ENCODE measurements at regions not wholly inside any gene's neighbourhood (a gene's known extent, or its start where the extent isn't known, plus 50 kb on each side); places are given as distances from the start of the nearest gene placed in this dataset.

DNA sequence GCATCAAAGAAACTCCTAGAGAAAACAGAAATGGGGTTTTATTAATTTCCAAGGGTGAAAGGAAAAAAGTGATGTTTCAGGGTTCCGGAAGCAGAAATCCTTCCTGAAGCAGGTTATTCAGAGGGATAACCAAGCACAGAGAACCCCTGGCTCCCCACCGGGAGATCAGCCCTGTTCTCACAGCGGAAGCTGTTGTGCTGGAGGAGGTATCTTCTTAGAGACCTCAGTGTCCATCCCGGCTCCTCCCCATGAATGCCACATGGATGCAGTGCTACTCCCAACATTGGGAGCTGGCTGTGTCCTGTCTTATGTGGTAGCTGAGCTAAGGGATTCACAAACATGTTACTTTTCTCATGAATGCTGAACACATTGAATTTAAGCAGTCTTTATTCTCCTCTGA, 80.9 kb upstream of the IRX2 start:
- Histone ChIP-seq H3K9ac (no peak overlapping the region), H3F3A (replicated peaks; ENCODE audit: insufficient read depth) (no peaks in the 10 kb centered on the region), H2AFZ (ENCODE audit: low read depth) (no peak overlapping the region), H3K9me3 (no peaks in the 10 kb centered on the region), H3K4me3 (ENCODE audit: low read depth in 2 of 2, low read length in 1 of 2) (no peak overlapping the region), H3K27me3 (ENCODE audit: insufficient read depth) (peaks cover 9% of the 10 kb centered on the region; the same call in 1 of the 2 replicates), H3K79me2 (ENCODE audit: insufficient read depth) (no peaks in the 10 kb centered on the region), H4K20me1 (ENCODE audit: insufficient read depth) (no peaks in the 10 kb centered on the region), H3K9me2 (no peaks in the 10 kb centered on the region), H3K4me2 (no peak overlapping the region), H3K36me3 (replicated peaks in 1 of 2; ENCODE audit: control insufficient read depth in 1 of 2, insufficient read depth in 2 of 2, low read length in 1 of 2) (no peaks in the 10 kb centered on the region), H3K4me1 (ENCODE audit: control insufficient read depth in 1 of 2, insufficient read depth in 2 of 2, low read depth in 1 of 2, low read length in 1 of 2) (no peaks in the 10 kb centered on the region), H3K27ac (ENCODE audit: low read depth in 2 of 2, low read length in 1 of 2) (no peak overlapping the region)
- ChIA-PET POLR2A (no interaction called here), CTCF (no interaction called here)
- 0% methylated on average over 2 of the region's 4 CpGs for WGBS (ENCODE audit: low lambda C conversion rate)
- DNase-seq, result no peak
- TF ChIP-seq, protein P1, sequence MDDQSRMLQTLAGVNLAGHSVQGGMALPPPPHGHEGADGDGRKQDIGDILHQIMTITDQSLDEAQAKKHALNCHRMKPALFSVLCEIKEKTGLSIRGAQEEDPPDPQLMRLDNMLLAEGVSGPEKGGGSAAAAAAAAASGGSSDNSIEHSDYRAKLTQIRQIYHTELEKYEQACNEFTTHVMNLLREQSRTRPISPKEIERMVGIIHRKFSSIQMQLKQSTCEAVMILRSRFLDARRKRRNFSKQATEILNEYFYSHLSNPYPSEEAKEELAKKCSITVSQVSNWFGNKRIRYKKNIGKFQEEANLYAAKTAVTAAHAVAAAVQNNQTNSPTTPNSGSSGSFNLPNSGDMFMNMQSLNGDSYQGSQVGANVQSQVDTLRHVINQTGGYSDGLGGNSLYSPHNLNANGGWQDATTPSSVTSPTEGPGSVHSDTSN (IDR thresholded peaks at IDR 0.05), result no peak
- TF ChIP-seq, protein P2, sequence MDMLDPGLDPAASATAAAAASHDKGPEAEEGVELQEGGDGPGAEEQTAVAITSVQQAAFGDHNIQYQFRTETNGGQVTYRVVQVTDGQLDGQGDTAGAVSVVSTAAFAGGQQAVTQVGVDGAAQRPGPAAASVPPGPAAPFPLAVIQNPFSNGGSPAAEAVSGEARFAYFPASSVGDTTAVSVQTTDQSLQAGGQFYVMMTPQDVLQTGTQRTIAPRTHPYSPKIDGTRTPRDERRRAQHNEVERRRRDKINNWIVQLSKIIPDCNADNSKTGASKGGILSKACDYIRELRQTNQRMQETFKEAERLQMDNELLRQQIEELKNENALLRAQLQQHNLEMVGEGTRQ (IDR thresholded peaks at IDR 0.05; ENCODE audit: borderline replicate concordance, low read depth, low read length), result no peak
- TF ChIP-seq RXRA (IDR thresholded peaks at IDR 0.05; ENCODE audit: borderline replicate concordance, low read depth), result no peak
- no peak for TF ChIP-seq CHD2 (IDR thresholded peaks at IDR 0.05; ENCODE audit: low read length, partially characterized antibody)

DNA sequence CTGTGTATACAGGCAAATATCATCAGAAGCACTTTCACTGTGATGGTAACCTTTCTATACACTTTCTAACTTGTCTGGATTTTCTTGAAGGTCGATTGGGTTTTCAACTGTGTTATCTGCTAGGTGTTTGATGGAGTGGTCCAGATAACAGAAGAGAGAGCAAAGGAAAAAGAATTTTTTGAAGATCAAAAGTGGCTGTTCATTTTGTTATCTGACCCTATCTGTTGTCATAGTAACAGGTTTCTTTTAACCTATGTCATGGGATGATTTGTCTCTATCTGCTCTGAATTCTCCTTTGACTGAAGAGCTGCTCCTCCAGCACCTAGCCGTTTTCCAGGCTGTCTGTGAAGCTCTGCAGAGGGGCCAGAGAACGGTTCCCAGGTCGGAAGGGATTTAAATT, 77.8 kb upstream of the IRX2 start:
- no peaks in the 10 kb centered on the region for H3K9me3 ChIP-seq
- ChIA-PET CTCF (no interaction called here), POLR2A (no interaction called here)
- no peaks in the 10 kb centered on the region for H3K4me1 ChIP-seq (ENCODE audit: control insufficient read depth in 1 of 2, insufficient read depth in 2 of 2, low read depth in 1 of 2, low read length in 1 of 2)
- peaks cover 9% of the 10 kb centered on the region; the same call in 1 of the 2 replicates for H3K27me3 ChIP-seq (ENCODE audit: insufficient read depth)
- no peaks in the 10 kb centered on the region for H3F3A ChIP-seq (replicated peaks; ENCODE audit: insufficient read depth)
- no peak overlapping the region for H3K4me3 ChIP-seq (ENCODE audit: low read depth in 2 of 2, low read length in 1 of 2)
- H3K4me2 ChIP-seq, result no peak overlapping the region
- H3K36me3 ChIP-seq (replicated peaks in 1 of 2; ENCODE audit: control insufficient read depth in 1 of 2, insufficient read depth in 2 of 2, low read length in 1 of 2), result no peaks in the 10 kb centered on the region
- no peak for DNase-seq
- H3K9me2 ChIP-seq, result no peaks in the 10 kb centered on the region
- no peaks in the 10 kb centered on the region for H3K79me2 ChIP-seq (ENCODE audit: insufficient read depth)
- TF ChIP-seq TCF12 (IDR thresholded peaks at IDR 0.05) (no peak), RCOR1 (IDR thresholded peaks at IDR 0.05; ENCODE audit: low read length) (no peak), POLR2AphosphoS5 (IDR thresholded peaks at IDR 0.05; ENCODE audit: low read depth, low read length) (no peak), JUND (IDR thresholded peaks at IDR 0.05) (no peak), FOXM1 (IDR thresholded peaks at IDR 0.05; ENCODE audit: low read depth) (no peak), EZH2phosphoT487 (IDR thresholded peaks at IDR 0.05; ENCODE audit: borderline replicate concordance, low read depth) (no peak), FOXJ3 (CRISPR knock-in tag; IDR thresholded peaks at IDR 0.05) (no peak), TAF1 (IDR thresholded peaks at IDR 0.05; ENCODE audit: borderline replicate concordance, low read depth, low read length) (no peak), GABPA (IDR thresholded peaks at IDR 0.05; ENCODE audit: low read depth) (no peak), RFX5 (IDR thresholded peaks at IDR 0.05; ENCODE audit: low read length) (no peak), TEAD4 (IDR thresholded peaks at IDR 0.05; ENCODE audit: borderline replicate concordance, insufficient read depth) (no peak)
- TF ChIP-seq, protein P3, sequence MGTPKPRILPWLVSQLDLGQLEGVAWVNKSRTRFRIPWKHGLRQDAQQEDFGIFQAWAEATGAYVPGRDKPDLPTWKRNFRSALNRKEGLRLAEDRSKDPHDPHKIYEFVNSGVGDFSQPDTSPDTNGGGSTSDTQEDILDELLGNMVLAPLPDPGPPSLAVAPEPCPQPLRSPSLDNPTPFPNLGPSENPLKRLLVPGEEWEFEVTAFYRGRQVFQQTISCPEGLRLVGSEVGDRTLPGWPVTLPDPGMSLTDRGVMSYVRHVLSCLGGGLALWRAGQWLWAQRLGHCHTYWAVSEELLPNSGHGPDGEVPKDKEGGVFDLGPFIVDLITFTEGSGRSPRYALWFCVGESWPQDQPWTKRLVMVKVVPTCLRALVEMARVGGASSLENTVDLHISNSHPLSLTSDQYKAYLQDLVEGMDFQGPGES (IDR thresholded peaks at IDR 0.05; ENCODE audit: low read depth, low read length), result no peak
- TF ChIP-seq, protein P4, sequence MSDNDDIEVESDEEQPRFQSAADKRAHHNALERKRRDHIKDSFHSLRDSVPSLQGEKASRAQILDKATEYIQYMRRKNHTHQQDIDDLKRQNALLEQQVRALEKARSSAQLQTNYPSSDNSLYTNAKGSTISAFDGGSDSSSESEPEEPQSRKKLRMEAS (IDR thresholded peaks at IDR 0.05; ENCODE audit: low read depth), result no peak
- TF ChIP-seq, protein P1 (IDR thresholded peaks at IDR 0.05), result no peak
- H2AFZ ChIP-seq (ENCODE audit: low read depth), result no peak overlapping the region
- no peak overlapping the region for H3K9ac ChIP-seq
- H4K20me1 ChIP-seq (ENCODE audit: insufficient read depth), result no peaks in the 10 kb centered on the region
- 2% methylated on average over 4 of the region's 4 CpGs for WGBS (ENCODE audit: low lambda C conversion rate)
- H3K27ac ChIP-seq (ENCODE audit: low read depth in 2 of 2, low read length in 1 of 2), result no peak overlapping the region
